ENCODE measurements at regions not wholly inside any gene's neighbourhood (a gene's known extent, or its start where the extent isn't known, plus 50 kb on each side); places are given as distances from the start of the nearest gene placed in this dataset.

DNA sequence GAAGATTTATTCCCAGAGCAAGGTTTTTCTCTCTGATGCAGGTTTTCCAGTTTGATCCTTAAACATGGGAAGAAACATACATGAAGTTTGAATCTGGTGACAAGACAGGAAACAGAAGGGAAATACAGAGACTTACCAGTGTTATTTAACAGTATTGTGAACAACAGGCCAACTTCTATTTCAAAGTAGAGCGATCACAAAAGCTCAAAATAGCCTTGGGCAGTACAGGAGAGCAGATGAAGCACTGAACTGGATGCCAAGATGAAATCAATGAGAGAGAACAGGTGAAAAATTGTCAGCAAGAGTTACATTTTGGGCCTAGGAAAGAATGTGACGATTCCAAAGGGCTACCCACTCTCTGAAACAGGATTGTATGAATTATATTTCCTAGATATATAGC, 114.8 kb upstream of the PTPRK start:
- TF ChIP-seq, protein P1, sequence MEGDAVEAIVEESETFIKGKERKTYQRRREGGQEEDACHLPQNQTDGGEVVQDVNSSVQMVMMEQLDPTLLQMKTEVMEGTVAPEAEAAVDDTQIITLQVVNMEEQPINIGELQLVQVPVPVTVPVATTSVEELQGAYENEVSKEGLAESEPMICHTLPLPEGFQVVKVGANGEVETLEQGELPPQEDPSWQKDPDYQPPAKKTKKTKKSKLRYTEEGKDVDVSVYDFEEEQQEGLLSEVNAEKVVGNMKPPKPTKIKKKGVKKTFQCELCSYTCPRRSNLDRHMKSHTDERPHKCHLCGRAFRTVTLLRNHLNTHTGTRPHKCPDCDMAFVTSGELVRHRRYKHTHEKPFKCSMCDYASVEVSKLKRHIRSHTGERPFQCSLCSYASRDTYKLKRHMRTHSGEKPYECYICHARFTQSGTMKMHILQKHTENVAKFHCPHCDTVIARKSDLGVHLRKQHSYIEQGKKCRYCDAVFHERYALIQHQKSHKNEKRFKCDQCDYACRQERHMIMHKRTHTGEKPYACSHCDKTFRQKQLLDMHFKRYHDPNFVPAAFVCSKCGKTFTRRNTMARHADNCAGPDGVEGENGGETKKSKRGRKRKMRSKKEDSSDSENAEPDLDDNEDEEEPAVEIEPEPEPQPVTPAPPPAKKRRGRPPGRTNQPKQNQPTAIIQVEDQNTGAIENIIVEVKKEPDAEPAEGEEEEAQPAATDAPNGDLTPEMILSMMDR (conservative IDR thresholded peaks at IDR 0.05; ENCODE audit: low read depth, low read length) = no peak
- no peak for TF ChIP-seq EZH2phosphoT487 (IDR thresholded peaks at IDR 0.05; ENCODE audit: borderline replicate concordance, low read length)
